Uterus (tissue), 3 donors: ENCODE measurements at regions not wholly inside any gene's neighbourhood (a gene's known extent, or its start where the extent isn't known, plus 50 kb on each side); places are given as distances from the start of the nearest gene placed in this dataset.

Experiments
- DNase-seq, 2 donors: peaks; one replicate each; pipeline ENCODE4 v3.0.0-alpha.2; 2019 to 2020
- H3K27ac ChIP-seq, 2 donors: fragments of 200-600 bp; sonication (generic); 1 replicate in 1 of 2; 2 replicates in 1 of 2; pipeline ENCODE4 v1.5.1; 2016 to 2018
- H3K27me3 ChIP-seq, 2 donors: fragments of 200-600 bp; sonication (generic); one replicate each; pipeline ENCODE4 v1.5.1; 2018 to 2019; ENCODE audit warnings: control low read depth in 1 of 2
- H3K36me3 ChIP-seq, 2 donors: fragments of 200-600 bp; sonication (generic); one replicate each; pipeline ENCODE4 v1.5.1; 2019; ENCODE audit warnings: control low read depth in 1 of 2
- H3K4me1 ChIP-seq, 2 donors: fragments of 200-600 bp; sonication (generic); one replicate each; pipeline ENCODE4 v1.5.1; 2018 to 2019; ENCODE audit warnings: control low read depth in 1 of 2
- H3K4me3 ChIP-seq, 2 donors: fragments of 200-600 bp; sonication (generic); 1 replicate in 1 of 2; 2 replicates in 1 of 2; pipeline ENCODE4 v1.5.1; 2018 to 2019; ENCODE audit warnings: mild to moderate bottlenecking in 1 of 2
- H3K9me3 ChIP-seq, 2 donors: fragments of 200-600 bp; sonication (generic); one replicate each; pipeline ENCODE4 v1.5.1; 2019; ENCODE audit warnings: control low read depth in 1 of 2
- POLR2A ChIP-seq, 2 donors: fragments of 450-650 bp; IDR thresholded peaks; one replicate each; pipeline ENCODE4 v1.6.1; 2016; ENCODE audit warnings: antibody characterized with exemption in 2 of 2, mild to moderate bottlenecking in 1 of 2, moderate library complexity in 1 of 2
- intact Hi-C: fragments of 100-400 bp; cut with DNase I; formaldehyde crosslinking; loops from one replicate; pipeline ENCODE4 v1.15.1; 2023; ENCODE audit warnings: low total_unique reads
- TF ChIP-seq, protein P1 (sequence below), 4 experiments: fragments of 200-600 bp in 2 of 4; fragments of 450-650 bp in 2 of 4; sonication (generic) in 2 of 4; IDR thresholded peaks; one replicate each; pipeline ENCODE4 v1.5.1; 2016 to 2019; ENCODE audit warnings: antibody characterized with exemption in 4 of 4, mild to moderate bottlenecking in 2 of 4, moderate library complexity in 1 of 4
- donor health status: DM: yes; HTN: yes; CAD: no.

GRCh38 chr15:56813995-56814394 is 80.7 kb upstream of the ZNF280D start:
- peaks cover 0 to 4% of the 10 kb centered on the region in 2 donors for H3K4me1 ChIP-seq
- intact Hi-C loops: no loop called here
- H3K9me3 ChIP-seq: no peaks in the 10 kb centered on the region
- TF ChIP-seq, protein P1, sequence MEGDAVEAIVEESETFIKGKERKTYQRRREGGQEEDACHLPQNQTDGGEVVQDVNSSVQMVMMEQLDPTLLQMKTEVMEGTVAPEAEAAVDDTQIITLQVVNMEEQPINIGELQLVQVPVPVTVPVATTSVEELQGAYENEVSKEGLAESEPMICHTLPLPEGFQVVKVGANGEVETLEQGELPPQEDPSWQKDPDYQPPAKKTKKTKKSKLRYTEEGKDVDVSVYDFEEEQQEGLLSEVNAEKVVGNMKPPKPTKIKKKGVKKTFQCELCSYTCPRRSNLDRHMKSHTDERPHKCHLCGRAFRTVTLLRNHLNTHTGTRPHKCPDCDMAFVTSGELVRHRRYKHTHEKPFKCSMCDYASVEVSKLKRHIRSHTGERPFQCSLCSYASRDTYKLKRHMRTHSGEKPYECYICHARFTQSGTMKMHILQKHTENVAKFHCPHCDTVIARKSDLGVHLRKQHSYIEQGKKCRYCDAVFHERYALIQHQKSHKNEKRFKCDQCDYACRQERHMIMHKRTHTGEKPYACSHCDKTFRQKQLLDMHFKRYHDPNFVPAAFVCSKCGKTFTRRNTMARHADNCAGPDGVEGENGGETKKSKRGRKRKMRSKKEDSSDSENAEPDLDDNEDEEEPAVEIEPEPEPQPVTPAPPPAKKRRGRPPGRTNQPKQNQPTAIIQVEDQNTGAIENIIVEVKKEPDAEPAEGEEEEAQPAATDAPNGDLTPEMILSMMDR (IDR thresholded peaks at IDR 0.05): no peak
- no peak overlapping the region for H3K27ac ChIP-seq
- no peaks in the 10 kb centered on the region for H3K36me3 ChIP-seq
- DNase-seq: no peak
- no peaks in the 10 kb centered on the region for H3K27me3 ChIP-seq
- no peak overlapping the region for H3K4me3 ChIP-seq

DNA sequence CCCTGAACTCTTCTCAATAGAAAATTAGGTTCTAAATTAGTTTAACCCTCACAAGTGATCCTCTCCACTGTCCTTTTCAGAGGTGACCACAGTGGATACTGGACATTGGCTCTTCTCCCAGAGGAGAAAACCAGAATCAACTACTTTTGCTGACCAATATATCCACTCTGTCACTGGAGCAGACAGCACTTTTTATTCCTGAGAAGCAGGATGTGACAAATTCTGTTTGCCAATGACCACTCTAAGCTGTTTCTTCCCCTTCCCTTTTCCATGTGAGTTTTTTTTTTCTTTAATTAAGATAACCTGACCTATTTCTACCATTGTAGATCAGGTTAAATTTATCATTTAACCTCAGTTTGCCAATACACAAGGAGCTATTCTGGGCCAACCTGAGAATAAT is 79.7 kb upstream of the ZNF280D start:
- Histone ChIP-seq H3K27ac (no peak overlapping the region), H3K27me3 (no peaks in the 10 kb centered on the region), H3K4me3 (no peak overlapping the region), H3K36me3 (no peaks in the 10 kb centered on the region), H3K9me3 (no peaks in the 10 kb centered on the region), H3K4me1 (peaks cover 0 to 4% of the 10 kb centered on the region in 2 donors)
- DNase-seq: no peak
- TF ChIP-seq, protein P1 (IDR thresholded peaks at IDR 0.05): no peak
- no peak for TF ChIP-seq POLR2A (IDR thresholded peaks at IDR 0.05)
- intact Hi-C loops: no loop called here

- peaks cover 0 to 2% of the 10 kb centered on the region in 2 donors for H3K4me1 ChIP-seq
- H3K4me3 ChIP-seq: no peak overlapping the region
- no peak overlapping the region for H3K27ac ChIP-seq
- H3K9me3 ChIP-seq: no peaks in the 10 kb centered on the region
- intact Hi-C loops: no loop called here
- H3K27me3 ChIP-seq: no peaks in the 10 kb centered on the region
- DNase-seq: no peak
- TF ChIP-seq POLR2A (IDR thresholded peaks at IDR 0.05): no peak
- TF ChIP-seq, protein P1 (IDR thresholded peaks at IDR 0.05): no peak
- no peaks in the 10 kb centered on the region for H3K36me3 ChIP-seq
Observed at GRCh38 chr15:56812221-56812620, 78.9 kb upstream of the ZNF280D start.

- Histone ChIP-seq H3K9me3 (no peaks in the 10 kb centered on the region), H3K4me3 (no peak overlapping the region), H3K27ac (no peak overlapping the region), H3K27me3 (no peaks in the 10 kb centered on the region), H3K36me3 (no peaks in the 10 kb centered on the region), H3K4me1 (no peaks in the 10 kb centered on the region)
- no peak for DNase-seq
- no peak for TF ChIP-seq POLR2A (IDR thresholded peaks at IDR 0.05)
- intact Hi-C loops: no loop called here
Observed at GRCh38 chr15:56811586-56811985, 78.3 kb upstream of the ZNF280D start.

DNA sequence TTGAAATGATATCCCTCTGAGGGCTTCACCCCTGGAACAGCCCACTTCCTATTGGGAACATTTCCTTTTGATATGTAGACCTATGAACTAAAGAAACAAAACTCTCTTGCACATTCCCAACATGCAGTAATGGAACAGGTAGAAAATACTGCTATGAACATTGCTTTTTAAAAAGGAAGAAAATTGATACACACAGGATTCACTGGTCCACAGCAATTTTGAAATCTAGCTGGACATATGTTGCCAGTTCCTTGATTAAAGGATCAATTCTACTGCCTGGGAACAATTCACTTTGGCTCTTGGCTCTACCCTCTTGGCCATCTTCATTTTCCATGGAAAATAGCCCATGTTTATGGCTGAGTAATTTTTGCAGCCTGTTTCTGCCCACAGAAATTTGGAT is 74.9 kb upstream of the ZNF280D start:
- no peak for DNase-seq

More for the DNA sequence above, 74.9 kb upstream of the ZNF280D start:
- H3K27me3 ChIP-seq: no peaks in the 10 kb centered on the region
- TF ChIP-seq, protein P1 (IDR thresholded peaks at IDR 0.05): no peak
- no peak for TF ChIP-seq POLR2A (IDR thresholded peaks at IDR 0.05)
- intact Hi-C loops: no loop called here
- H3K27ac ChIP-seq: no peak overlapping the region
- no peaks in the 10 kb centered on the region for H3K4me1 ChIP-seq
- H3K9me3 ChIP-seq: no peaks in the 10 kb centered on the region
- no peaks in the 10 kb centered on the region for H3K36me3 ChIP-seq
- H3K4me3 ChIP-seq: no peak overlapping the region
